RWPE2 (cell line): ENCODE measurements at regions not wholly inside any gene's neighbourhood (a gene's known extent, or its start where the extent isn't known, plus 50 kb on each side); places are given as distances from the start of the nearest gene placed in this dataset.

Experiments used
- ATAC-seq: fragments of 200-7000 bp; cut with Tn5 transposase; 3 replicates; pipeline ENCODE4 v1.9.1; 2021; ENCODE audit warnings: low read depth
- DNase-seq: peaks from one replicate; pipeline ENCODE4 v3.0.0-alpha.2; 2020; ENCODE audit warnings: low spot score
- H3K27ac ChIP-seq: fragments of 450-650 bp; 2 replicates; pipeline ENCODE4 v1.5.1; 2017; ENCODE audit warnings: mild to moderate bottlenecking; ENCODE audit not compliant: poor library complexity, severe bottlenecking
- H3K27me3 ChIP-seq: fragments of 250-450 bp; sonication (Bioruptor Pico); 2 replicates; pipeline ENCODE4 v1.5.1; 2021; ENCODE audit warnings: mild to moderate bottlenecking, moderate library complexity; ENCODE audit not compliant: insufficient read depth, poor library complexity, severe bottlenecking
- H3K36me3 ChIP-seq: fragments of 250-450 bp; sonication (Bioruptor Pico); 2 replicates; pipeline ENCODE4 v1.5.1; 2020; ENCODE audit warnings: low read depth, mild to moderate bottlenecking, moderate library complexity
- H3K4me1 ChIP-seq: fragments of 250-450 bp; sonication (Bioruptor Pico); 2 replicates; pipeline ENCODE4 v1.5.1; 2021; ENCODE audit warnings: mild to moderate bottlenecking, moderate library complexity; ENCODE audit not compliant: insufficient read depth, poor library complexity, severe bottlenecking
- H3K4me3 ChIP-seq: fragments of 250-450 bp; sonication (Bioruptor Pico); 2 replicates; pipeline ENCODE4 v1.5.1; 2021; ENCODE audit warnings: mild to moderate bottlenecking, moderate library complexity; ENCODE audit not compliant: severe bottlenecking
- H3K9me3 ChIP-seq: fragments of 250-450 bp; sonication (Bioruptor Pico); 2 replicates; pipeline ENCODE4 v1.5.1; 2021; ENCODE audit warnings: mild to moderate bottlenecking, moderate library complexity; ENCODE audit not compliant: severe bottlenecking
- TF ChIP-seq, protein P1 (sequence below): fragments of 450-650 bp; IDR thresholded peaks from one replicate; pipeline ENCODE4 v1.5.1; 2017; ENCODE audit warnings: mild to moderate bottlenecking, moderate library complexity; ENCODE audit not compliant: poor library complexity, severe bottlenecking

DNA sequence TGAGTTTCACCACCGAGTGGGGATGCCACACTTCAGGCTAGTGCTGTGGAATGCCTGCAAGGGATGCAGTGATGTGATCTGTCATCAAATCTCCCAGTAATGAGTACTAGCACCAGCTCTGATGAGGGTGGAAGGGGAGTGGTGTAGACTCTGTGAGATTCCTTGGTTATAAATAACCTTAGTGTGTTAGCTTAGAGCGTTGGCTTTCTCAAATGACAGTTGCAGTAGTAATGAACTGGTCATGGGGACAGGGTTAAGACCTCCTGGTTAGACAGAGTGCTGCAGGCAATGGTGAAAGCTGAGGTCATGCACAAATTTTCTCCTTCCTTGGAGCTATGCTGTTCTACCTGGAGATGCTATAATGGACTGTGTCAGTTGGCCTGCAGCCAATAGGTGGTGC lies 1063.4 kb upstream of the CRIM1 start:
- Histone ChIP-seq H3K36me3 (no peaks in the 10 kb centered on the region), H3K27ac (no peak overlapping the region), H3K9me3 (no peaks in the 10 kb centered on the region), H3K27me3 (peaks cover 4% of the 10 kb centered on the region), H3K4me3 (no peak overlapping the region), H3K4me1 (no peaks in the 10 kb centered on the region)
- ATAC-seq: no peak
- no peak for DNase-seq
- TF ChIP-seq, protein P1, sequence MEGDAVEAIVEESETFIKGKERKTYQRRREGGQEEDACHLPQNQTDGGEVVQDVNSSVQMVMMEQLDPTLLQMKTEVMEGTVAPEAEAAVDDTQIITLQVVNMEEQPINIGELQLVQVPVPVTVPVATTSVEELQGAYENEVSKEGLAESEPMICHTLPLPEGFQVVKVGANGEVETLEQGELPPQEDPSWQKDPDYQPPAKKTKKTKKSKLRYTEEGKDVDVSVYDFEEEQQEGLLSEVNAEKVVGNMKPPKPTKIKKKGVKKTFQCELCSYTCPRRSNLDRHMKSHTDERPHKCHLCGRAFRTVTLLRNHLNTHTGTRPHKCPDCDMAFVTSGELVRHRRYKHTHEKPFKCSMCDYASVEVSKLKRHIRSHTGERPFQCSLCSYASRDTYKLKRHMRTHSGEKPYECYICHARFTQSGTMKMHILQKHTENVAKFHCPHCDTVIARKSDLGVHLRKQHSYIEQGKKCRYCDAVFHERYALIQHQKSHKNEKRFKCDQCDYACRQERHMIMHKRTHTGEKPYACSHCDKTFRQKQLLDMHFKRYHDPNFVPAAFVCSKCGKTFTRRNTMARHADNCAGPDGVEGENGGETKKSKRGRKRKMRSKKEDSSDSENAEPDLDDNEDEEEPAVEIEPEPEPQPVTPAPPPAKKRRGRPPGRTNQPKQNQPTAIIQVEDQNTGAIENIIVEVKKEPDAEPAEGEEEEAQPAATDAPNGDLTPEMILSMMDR: no peak

DNA sequence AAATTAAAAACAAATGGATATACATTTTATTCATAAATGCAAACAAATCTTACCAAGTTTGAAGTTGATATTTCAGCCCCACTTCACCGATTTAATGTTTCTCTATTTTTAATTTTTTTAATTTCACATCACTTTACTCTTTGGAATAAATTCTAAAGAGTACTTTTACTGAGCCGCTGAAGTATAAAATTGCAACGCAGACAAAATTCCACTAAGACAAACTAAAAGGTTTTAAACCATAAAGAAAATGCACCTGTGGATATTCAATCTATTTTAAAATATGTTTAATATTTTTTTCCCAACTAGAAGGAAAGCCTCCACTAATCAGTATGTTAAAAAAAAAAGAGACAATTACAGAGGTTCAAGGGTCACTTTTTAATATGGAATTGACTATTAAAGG lies 1073.9 kb upstream of the CRIM1 start:
- ATAC-seq: no peak
- H3K27me3 ChIP-seq: no peaks in the 10 kb centered on the region
- no peak overlapping the region for H3K4me3 ChIP-seq
- TF ChIP-seq, protein P1: no peak
- H3K9me3 ChIP-seq: no peaks in the 10 kb centered on the region
- no peak for DNase-seq
- no peak overlapping the region for H3K27ac ChIP-seq
- no peaks in the 10 kb centered on the region for H3K36me3 ChIP-seq
- no peaks in the 10 kb centered on the region for H3K4me1 ChIP-seq

DNA sequence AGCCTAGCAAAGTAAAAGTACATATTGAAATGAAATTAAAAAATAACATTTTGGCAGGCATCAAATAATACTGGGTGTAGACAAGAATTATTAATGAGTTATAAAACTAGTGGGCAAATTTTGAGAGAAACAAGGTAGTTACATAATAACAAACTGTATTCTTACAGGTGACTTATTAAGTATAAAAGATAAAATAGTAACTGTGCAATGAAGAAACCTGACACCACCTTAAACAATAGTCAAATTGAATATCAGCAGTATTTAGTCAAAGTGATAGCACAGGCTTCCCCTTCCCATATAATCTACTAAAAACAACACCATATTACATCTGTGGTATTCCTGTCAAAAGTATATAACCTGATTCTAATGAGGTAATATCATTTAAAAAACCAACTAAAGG lies 1099.8 kb upstream of the CRIM1 start:
- DNase-seq (no peak), ATAC-seq (no peak)
- TF ChIP-seq, protein P1: no peak
- no peak overlapping the region for H3K27ac ChIP-seq
- no peaks in the 10 kb centered on the region for H3K36me3 ChIP-seq
- H3K27me3 ChIP-seq: peaks cover 5% of the 10 kb centered on the region
- no peaks in the 10 kb centered on the region for H3K4me1 ChIP-seq
- no peak overlapping the region for H3K4me3 ChIP-seq
- H3K9me3 ChIP-seq: no peaks in the 10 kb centered on the region

DNA sequence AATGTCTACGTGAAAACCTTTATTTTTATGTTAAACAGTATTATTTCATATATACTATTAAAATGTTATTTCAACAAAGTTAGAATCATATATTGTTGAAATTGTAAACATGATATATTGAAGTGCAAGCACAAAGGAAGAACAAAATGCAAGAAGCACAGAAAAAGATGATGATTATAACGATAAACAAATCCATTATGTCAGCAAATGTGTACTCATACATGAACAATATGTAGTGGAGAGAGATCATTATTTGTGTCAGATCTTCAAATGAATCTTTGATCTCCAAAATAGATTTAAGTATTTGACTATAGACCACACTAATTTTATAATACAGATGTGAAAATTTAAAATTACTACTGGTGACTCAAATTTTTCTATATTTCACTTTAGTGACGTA lies 1104.4 kb upstream of the CRIM1 start:
- no peak overlapping the region for H3K27ac ChIP-seq
- TF ChIP-seq, protein P1: no peak
- no peaks in the 10 kb centered on the region for H3K4me1 ChIP-seq
- H3K36me3 ChIP-seq: no peaks in the 10 kb centered on the region
- ATAC-seq (no peak), DNase-seq (no peak)
- no peaks in the 10 kb centered on the region for H3K27me3 ChIP-seq
- H3K4me3 ChIP-seq: no peak overlapping the region
- no peaks in the 10 kb centered on the region for H3K9me3 ChIP-seq

DNA sequence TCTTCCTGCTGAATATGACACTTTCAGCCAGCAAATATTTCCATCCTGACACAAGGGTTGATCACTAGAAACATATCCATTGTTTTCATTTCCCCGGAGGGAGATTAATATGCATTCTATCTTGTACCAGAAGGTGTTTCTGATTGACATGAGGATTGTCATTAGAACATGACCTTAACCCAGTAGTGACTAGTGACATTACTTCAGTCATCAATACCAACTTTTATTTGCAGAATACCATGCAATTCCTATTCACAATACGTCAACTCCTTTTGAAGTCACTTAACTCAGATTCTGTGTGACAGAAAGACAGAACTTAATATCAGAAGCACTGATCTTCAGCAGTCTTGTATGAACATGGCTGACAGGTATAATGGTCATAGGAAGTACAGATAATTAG lies 1108.9 kb upstream of the CRIM1 start:
- no peak for DNase-seq

More for the DNA sequence above, 1108.9 kb upstream of the CRIM1 start:
- TF ChIP-seq, protein P1: no peak
- H3K9me3 ChIP-seq: no peaks in the 10 kb centered on the region
- H3K36me3 ChIP-seq: no peaks in the 10 kb centered on the region
- no peak for ATAC-seq
- no peaks in the 10 kb centered on the region for H3K27me3 ChIP-seq
- H3K27ac ChIP-seq: no peak overlapping the region
- no peaks in the 10 kb centered on the region for H3K4me1 ChIP-seq
- H3K4me3 ChIP-seq: no peak overlapping the region
